ENCODE measurements at regions not wholly inside any gene's neighbourhood (a gene's known extent, or its start where the extent isn't known, plus 50 kb on each side); places are given as distances from the start of the nearest gene placed in this dataset.

GRCh38 chr1:56050911-56051310, 528.5 kb downstream of the PLPP3 start:
- no peak for TF ChIP-seq POLR2AphosphoS5 (IDR thresholded peaks at IDR 0.05)
- TF ChIP-seq CTCF (IDR thresholded peaks at IDR 0.05) = no peak

Data from suprapubic skin (tissue), 3 donors.